ENCODE measurements at regions not wholly inside any gene's neighbourhood (a gene's known extent, or its start where the extent isn't known, plus 50 kb on each side); places are given as distances from the start of the nearest gene placed in this dataset.

GRCh38 chr3:106212665-106213222 is 343.9 kb upstream of the CBLB start:
- H3K4me3 ChIP-seq: no peak overlapping the region
- H3K9me3 ChIP-seq (replicated peaks): no peaks in the 10 kb centered on the region
- no peaks in the 10 kb centered on the region for H3K27me3 ChIP-seq (ENCODE audit: low read depth)
- no peaks in the 10 kb centered on the region for H3K36me3 ChIP-seq
- no peak for DNase-seq
- TF ChIP-seq, protein P1, sequence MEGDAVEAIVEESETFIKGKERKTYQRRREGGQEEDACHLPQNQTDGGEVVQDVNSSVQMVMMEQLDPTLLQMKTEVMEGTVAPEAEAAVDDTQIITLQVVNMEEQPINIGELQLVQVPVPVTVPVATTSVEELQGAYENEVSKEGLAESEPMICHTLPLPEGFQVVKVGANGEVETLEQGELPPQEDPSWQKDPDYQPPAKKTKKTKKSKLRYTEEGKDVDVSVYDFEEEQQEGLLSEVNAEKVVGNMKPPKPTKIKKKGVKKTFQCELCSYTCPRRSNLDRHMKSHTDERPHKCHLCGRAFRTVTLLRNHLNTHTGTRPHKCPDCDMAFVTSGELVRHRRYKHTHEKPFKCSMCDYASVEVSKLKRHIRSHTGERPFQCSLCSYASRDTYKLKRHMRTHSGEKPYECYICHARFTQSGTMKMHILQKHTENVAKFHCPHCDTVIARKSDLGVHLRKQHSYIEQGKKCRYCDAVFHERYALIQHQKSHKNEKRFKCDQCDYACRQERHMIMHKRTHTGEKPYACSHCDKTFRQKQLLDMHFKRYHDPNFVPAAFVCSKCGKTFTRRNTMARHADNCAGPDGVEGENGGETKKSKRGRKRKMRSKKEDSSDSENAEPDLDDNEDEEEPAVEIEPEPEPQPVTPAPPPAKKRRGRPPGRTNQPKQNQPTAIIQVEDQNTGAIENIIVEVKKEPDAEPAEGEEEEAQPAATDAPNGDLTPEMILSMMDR (IDR thresholded peaks at IDR 0.05; ENCODE audit: borderline replicate concordance): no peak
- H3K4me1 ChIP-seq: peaks cover 18% of the 10 kb centered on the region
- intact Hi-C loops (cut with micrococcal nuclease): no loop called here
- H3K27ac ChIP-seq (replicated peaks): no peak overlapping the region

- intact Hi-C loops (cut with micrococcal nuclease): no loop called here
- Histone ChIP-seq H3K36me3 (no peaks in the 10 kb centered on the region), H3K27me3 (ENCODE audit: low read depth) (no peaks in the 10 kb centered on the region), H3K27ac (replicated peaks) (no peak overlapping the region), H3K4me1 (peaks cover 6% of the 10 kb centered on the region), H3K4me3 (no peak overlapping the region), H3K9me3 (replicated peaks) (peaks cover 6% of the 10 kb centered on the region)
- no peak for DNase-seq
- TF ChIP-seq, protein P1 (IDR thresholded peaks at IDR 0.05; ENCODE audit: borderline replicate concordance): no peak
Observed at GRCh38 chr3:106213954-106214353, 345.1 kb upstream of the CBLB start.

GRCh38 chr3:106214641-106215040 is 345.8 kb upstream of the CBLB start:
- TF ChIP-seq, protein P1 (IDR thresholded peaks at IDR 0.05; ENCODE audit: borderline replicate concordance): no peak
- DNase-seq: no peak
- peaks cover 13% of the 10 kb centered on the region for H3K9me3 ChIP-seq (replicated peaks)
- H3K27me3 ChIP-seq (ENCODE audit: low read depth): no peaks in the 10 kb centered on the region
- intact Hi-C loops (cut with micrococcal nuclease): no loop called here
- H3K4me3 ChIP-seq: no peak overlapping the region
- H3K36me3 ChIP-seq: no peaks in the 10 kb centered on the region
- H3K27ac ChIP-seq (replicated peaks): no peak overlapping the region
- peaks cover 4% of the 10 kb centered on the region for H3K4me1 ChIP-seq

DNA sequence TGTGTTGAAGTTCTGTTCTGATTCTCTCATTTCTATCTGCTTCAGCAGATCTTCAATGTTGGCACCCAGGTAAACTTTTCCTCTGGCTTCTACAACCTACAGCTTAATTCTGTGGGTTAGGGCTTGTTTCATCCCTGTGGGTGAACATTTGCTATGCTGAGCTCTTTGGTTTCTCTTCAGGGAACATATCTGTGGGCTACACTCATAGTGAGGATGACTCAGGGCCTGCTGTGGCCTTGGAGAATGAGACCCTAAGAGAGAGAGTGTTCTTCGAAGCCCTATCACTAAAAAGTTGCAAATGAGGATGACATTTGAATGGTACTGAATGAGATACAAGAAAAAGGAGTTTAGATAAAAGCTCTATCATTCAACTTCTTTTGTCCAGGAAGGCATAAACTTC is 346.2 kb upstream of the CBLB start:
- Histone ChIP-seq H3K4me1 (peaks cover 4% of the 10 kb centered on the region), H3K36me3 (no peaks in the 10 kb centered on the region), H3K9me3 (replicated peaks) (peaks cover 17% of the 10 kb centered on the region), H3K27ac (replicated peaks) (no peak overlapping the region), H3K4me3 (no peak overlapping the region), H3K27me3 (ENCODE audit: low read depth) (no peaks in the 10 kb centered on the region)
- intact Hi-C loops (cut with micrococcal nuclease): no loop called here
- DNase-seq: no peak
- TF ChIP-seq, protein P1 (IDR thresholded peaks at IDR 0.05; ENCODE audit: borderline replicate concordance): no peak

DNA sequence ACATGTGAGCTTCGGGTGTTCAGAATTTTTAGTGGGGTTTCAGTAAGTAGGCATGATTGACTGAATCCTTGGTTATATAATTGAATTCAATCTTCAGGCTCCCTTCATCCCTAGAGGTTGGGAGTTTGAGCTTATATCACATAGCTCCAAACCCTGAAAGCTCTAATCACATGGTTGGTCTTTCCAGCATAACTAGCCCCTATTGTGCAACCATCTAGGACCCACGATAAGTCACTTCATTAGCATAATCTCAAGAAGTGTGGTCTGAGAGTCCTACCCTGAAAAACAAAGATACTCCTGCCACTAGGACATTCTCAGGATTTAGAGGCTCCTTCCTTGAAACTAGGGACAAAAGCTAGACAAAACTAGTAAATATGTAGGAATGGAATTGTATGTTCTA is 348.9 kb upstream of the CBLB start:
- H3K36me3 ChIP-seq: no peaks in the 10 kb centered on the region
- H3K27me3 ChIP-seq (ENCODE audit: low read depth): no peaks in the 10 kb centered on the region
- no peaks in the 10 kb centered on the region for H3K4me1 ChIP-seq
- H3K9me3 ChIP-seq (replicated peaks): peaks cover 39% of the 10 kb centered on the region
- DNase-seq: no peak
- TF ChIP-seq, protein P1 (IDR thresholded peaks at IDR 0.05; ENCODE audit: borderline replicate concordance): no peak
- intact Hi-C loops (cut with micrococcal nuclease): no loop called here
- H3K4me3 ChIP-seq: no peak overlapping the region
- H3K27ac ChIP-seq (replicated peaks): no peak overlapping the region
